Endothelial cell of umbilical vein (primary cell): ENCODE measurements at regions not wholly inside any gene's neighbourhood (a gene's known extent, or its start where the extent isn't known, plus 50 kb on each side); places are given as distances from the start of the nearest gene placed in this dataset.

Source experiments
- BruUV-seq: library from RNA; stranded (reverse); fragments of 400-500 nt; replicated peaks from 2 replicates; lab custom pipeline; 2021; lab: Mats Ljungman, UMichigan
- CTCF ChIA-PET: fragments of 300-600, 350-600 bp; sonication (Branson Sonifier 250); formaldehyde crosslinking; loops from one replicate; lab custom pipeline; 2021; ENCODE audit warnings: antibody characterized with exemption, inconsistent platforms; lab: Charles Lee
- POLR2A ChIA-PET: fragments of 300-600, 350-600 bp; sonication (Branson Sonifier 250); formaldehyde crosslinking; loops from one replicate; lab custom pipeline; 2021; ENCODE audit warnings: antibody characterized with exemption, inconsistent platforms; lab: Charles Lee
- DNase-seq: peaks from one replicate; pipeline ENCODE4 v3.0.0-alpha.2; 2011; ENCODE audit warnings: low read depth, low spot score
- FAIRE-seq: peaks from 2 replicates; lab custom pipeline; 2011; peaks lifted over from hg19 to GRCh38; lab: Jason Lieb, UNC
- H2AFZ ChIP-seq: 2 replicates; pipeline ENCODE4 v1.6.0; 2012; ENCODE audit warnings: low read depth, low read length, control low read depth, inconsistent platforms
- H3K27ac ChIP-seq: 2 replicates; pipeline ENCODE4 v1.5.1; 2011; ENCODE audit warnings: low read depth, mild to moderate bottlenecking, control low read depth, low read length, moderate library complexity; ENCODE audit not compliant: insufficient read depth
- H3K27me3 ChIP-seq, 2 experiments: 2 replicates each; pipeline versions ENCODE4 v1.6.0 to v1.6.1; 2011; ENCODE audit warnings: low read length in 2 of 2, mixed read lengths in 1 of 2; ENCODE audit not compliant: control insufficient read depth in 2 of 2, insufficient read depth in 2 of 2
- H3K36me3 ChIP-seq, 2 experiments: 2 replicates in 1 of 2; 3 replicates in 1 of 2; pipeline ENCODE4 v1.5.1; 2011; ENCODE audit warnings: low read length in 2 of 2, mild to moderate bottlenecking in 1 of 2, moderate library complexity in 1 of 2; ENCODE audit not compliant: control insufficient read depth in 2 of 2, insufficient read depth in 2 of 2; ENCODE audit errors: extremely low read depth in 1 of 2
- H3K4me1 ChIP-seq: 3 replicates; pipeline ENCODE4 v1.5.1; 2011; ENCODE audit warnings: mild to moderate bottlenecking, low read length; ENCODE audit not compliant: control insufficient read depth, insufficient read depth; ENCODE audit errors: extremely low read depth
- H3K4me2 ChIP-seq: 2 replicates; pipeline ENCODE4 v1.6.1; 2011; ENCODE audit warnings: low read length, control low read depth, mixed read lengths; ENCODE audit not compliant: insufficient read depth
- H3K4me3 ChIP-seq, 3 experiments: fragments of 200-600 bp in 1 of 3; sonication (generic), shearing (Covaris generic) in 1 of 3; replicated peaks in 1 of 3; 2 replicates each; pipeline ENCODE4 v1.5.1; 2011 to 2016; ENCODE audit warnings: control low read depth in 3 of 3, low read length in 3 of 3, mild to moderate bottlenecking in 2 of 3, inconsistent platforms in 1 of 3, low read depth in 1 of 3, moderate library complexity in 1 of 3; ENCODE audit not compliant: insufficient read depth in 1 of 3
- H3K79me2 ChIP-seq: 2 replicates; pipeline ENCODE4 v1.6.0; 2012; ENCODE audit warnings: low read length, inconsistent platforms; ENCODE audit not compliant: control insufficient read depth, insufficient read depth
- H3K9ac ChIP-seq: replicated peaks from 2 replicates; pipeline ENCODE3; 2011; ENCODE audit warnings: low read length, control low read depth; ENCODE audit not compliant: insufficient read depth; ENCODE audit errors: extremely low read depth
- H3K9me1 ChIP-seq: replicated peaks from 3 replicates; pipeline ENCODE4 v1.6.0; 2011; ENCODE audit warnings: mild to moderate bottlenecking, low read length; ENCODE audit not compliant: control insufficient read depth, insufficient read depth; ENCODE audit errors: extremely low read depth
- H3K9me3 ChIP-seq: replicated peaks from 2 replicates; pipeline ENCODE4 v1.5.1; 2012; ENCODE audit warnings: low read length, inconsistent platforms; ENCODE audit not compliant: control insufficient read depth, insufficient read depth
- H4K20me1 ChIP-seq: replicated peaks from 2 replicates; pipeline ENCODE3; 2011; ENCODE audit warnings: mild to moderate bottlenecking, low read length; ENCODE audit not compliant: control insufficient read depth, insufficient read depth; ENCODE audit errors: extremely low read depth
- CTCF ChIP-seq, 2 donors: IDR thresholded peaks; 1 replicate in 1 of 2; 2 replicates in 1 of 2; pipeline ENCODE4 v1.5.1; 2011; ENCODE audit warnings: low read length in 2 of 2, mild to moderate bottlenecking in 2 of 2, moderate library complexity in 2 of 2, control low read depth in 1 of 2, inconsistent platforms in 1 of 2, low read depth in 1 of 2; ENCODE audit not compliant: insufficient read depth in 1 of 2; ENCODE audit errors: extremely low read depth in 1 of 2
- EZH2 ChIP-seq: IDR thresholded peaks from 2 replicates; pipeline ENCODE4 v1.6.1; 2012; ENCODE audit warnings: borderline replicate concordance, low read depth, mild to moderate bottlenecking, moderate library complexity, low read length, inconsistent platforms; ENCODE audit not compliant: severe bottlenecking
- FOS ChIP-seq: IDR thresholded peaks from 2 replicates; pipeline ENCODE4 v1.6.1; 2011; ENCODE audit warnings: mild to moderate bottlenecking, low read length, moderate library complexity, borderline replicate concordance; ENCODE audit not compliant: insufficient read depth
- GATA2 ChIP-seq: IDR thresholded peaks from 2 replicates; pipeline ENCODE4 v1.7.0; 2011; ENCODE audit warnings: low read depth, mild to moderate bottlenecking, moderate library complexity, mixed read lengths, low read length; ENCODE audit not compliant: insufficient read length, insufficient read depth
- JUN ChIP-seq: IDR thresholded peaks from 2 replicates; pipeline ENCODE4 v1.6.1; 2011; ENCODE audit warnings: borderline replicate concordance, low read depth; ENCODE audit not compliant: insufficient read length, insufficient read depth
- MYC ChIP-seq: IDR thresholded peaks from one replicate; pipeline ENCODE4 v1.6.1; 2011; ENCODE audit warnings: mild to moderate bottlenecking, low read depth, low read length
- POLR2A ChIP-seq: IDR thresholded peaks from 2 replicates; pipeline ENCODE4 v1.6.1; 2012; ENCODE audit warnings: low read depth, mild to moderate bottlenecking, control low read depth, low read length
- POLR2AphosphoS5 ChIP-seq: IDR thresholded peaks from 2 replicates; pipeline ENCODE4 v1.6.1; 2012; ENCODE audit warnings: low read depth, mild to moderate bottlenecking, control low read depth, low read length, moderate library complexity; ENCODE audit not compliant: insufficient read depth
- dilution Hi-C: fragments of 300-500 bp; cut with MboI; formaldehyde crosslinking; loops from one replicate; pipeline ENCODE4 v1.15.0; 2019; ENCODE audit warnings: low sequenced_read_pairs; ENCODE audit not compliant: extremely low pct_ligation_motif_present
- intact Hi-C: fragments of 100-400 bp; cut with micrococcal nuclease; formaldehyde crosslinking; loops from one replicate; pipeline ENCODE4 v1.10.0; 2022
- TF ChIP-seq, protein P1 (sequence below): IDR thresholded peaks from 2 replicates; pipeline ENCODE4 v1.6.1; 2011; ENCODE audit not compliant: insufficient read depth, insufficient read length

DNA sequence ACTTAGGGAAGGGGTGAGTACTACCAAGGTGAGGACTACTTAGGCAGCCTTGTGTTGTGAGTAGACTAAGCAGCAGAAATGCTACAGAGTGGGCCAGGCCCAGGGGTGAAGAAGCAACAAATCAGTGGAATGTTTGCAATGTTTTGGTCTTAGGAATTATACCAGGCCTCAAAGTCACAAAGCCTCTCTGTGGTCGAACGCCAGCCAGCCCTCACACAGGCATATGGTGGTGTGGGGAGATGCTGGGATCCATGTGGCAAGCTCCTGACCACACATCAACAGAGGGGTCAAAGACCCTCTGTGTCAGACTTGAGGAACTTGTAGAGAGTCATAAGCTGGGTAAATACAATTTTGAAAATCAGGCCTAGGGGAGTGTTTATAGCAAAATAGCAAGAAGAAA is 153.8 kb upstream of the KLF3 start:
- H4K20me1 ChIP-seq: no peaks in the 10 kb centered on the region
- DNase-seq: no peak
- H3K9ac ChIP-seq: no peak overlapping the region
- no peak overlapping the region for H3K27ac ChIP-seq
- H3K9me1 ChIP-seq: no peaks in the 10 kb centered on the region
- no peaks in the 10 kb centered on the region for H3K36me3 ChIP-seq
- no peaks in the 10 kb centered on the region for H3K9me3 ChIP-seq
- H3K27me3 ChIP-seq: peaks cover 10 to 14% of the 10 kb centered on the region in 2 experiments
- no peaks in the 10 kb centered on the region for H3K4me1 ChIP-seq
- no peaks in the 10 kb centered on the region for H3K79me2 ChIP-seq
- dilution Hi-C loops: no loop called here
- CTCF ChIA-PET: no interaction called here
- BruUV-seq: no TSS peak
- intact Hi-C loops: no loop called here
- TF ChIP-seq MYC: no peak
- TF ChIP-seq EZH2: no peak
- no peak for TF ChIP-seq GATA2
- TF ChIP-seq POLR2A: no peak
- no peak for TF ChIP-seq POLR2AphosphoS5
- TF ChIP-seq, protein P1, sequence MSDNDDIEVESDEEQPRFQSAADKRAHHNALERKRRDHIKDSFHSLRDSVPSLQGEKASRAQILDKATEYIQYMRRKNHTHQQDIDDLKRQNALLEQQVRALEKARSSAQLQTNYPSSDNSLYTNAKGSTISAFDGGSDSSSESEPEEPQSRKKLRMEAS: no peak
- TF ChIP-seq FOS: no peak
- no peak for TF ChIP-seq CTCF (IDR thresholded peaks at IDR 0.05; ENCODE audit: extremely low read depth in 1 of 2, insufficient read depth in 1 of 2, low read depth in 1 of 2, low read length in 2 of 2)
- TF ChIP-seq JUN: no peak
- POLR2A ChIA-PET: no interaction called here
- no peak overlapping the region for H3K4me2 ChIP-seq
- no peak overlapping the region for H2AFZ ChIP-seq
- H3K4me3 ChIP-seq: no peak overlapping the region
- no peak for FAIRE-seq
